ENCODE measurements at regions not wholly inside any gene's neighbourhood (a gene's known extent, or its start where the extent isn't known, plus 50 kb on each side); places are given as distances from the start of the nearest gene placed in this dataset.

- no peak for DNase-seq (ENCODE audit: low read depth in 2 of 2)
Measured at GRCh38 chr22:49483281-49483870, 344.3 kb downstream of the BRD1 start.

GRCh38 chr22:49482811-49483210 is 344.9 kb downstream of the BRD1 start:
- DNase-seq (ENCODE audit: low read depth in 2 of 2) = no peak

- no peak for DNase-seq (ENCODE audit: low read depth in 2 of 2)
Measured at GRCh38 chr22:49481659-49482399, 345.8 kb downstream of the BRD1 start.

DNA sequence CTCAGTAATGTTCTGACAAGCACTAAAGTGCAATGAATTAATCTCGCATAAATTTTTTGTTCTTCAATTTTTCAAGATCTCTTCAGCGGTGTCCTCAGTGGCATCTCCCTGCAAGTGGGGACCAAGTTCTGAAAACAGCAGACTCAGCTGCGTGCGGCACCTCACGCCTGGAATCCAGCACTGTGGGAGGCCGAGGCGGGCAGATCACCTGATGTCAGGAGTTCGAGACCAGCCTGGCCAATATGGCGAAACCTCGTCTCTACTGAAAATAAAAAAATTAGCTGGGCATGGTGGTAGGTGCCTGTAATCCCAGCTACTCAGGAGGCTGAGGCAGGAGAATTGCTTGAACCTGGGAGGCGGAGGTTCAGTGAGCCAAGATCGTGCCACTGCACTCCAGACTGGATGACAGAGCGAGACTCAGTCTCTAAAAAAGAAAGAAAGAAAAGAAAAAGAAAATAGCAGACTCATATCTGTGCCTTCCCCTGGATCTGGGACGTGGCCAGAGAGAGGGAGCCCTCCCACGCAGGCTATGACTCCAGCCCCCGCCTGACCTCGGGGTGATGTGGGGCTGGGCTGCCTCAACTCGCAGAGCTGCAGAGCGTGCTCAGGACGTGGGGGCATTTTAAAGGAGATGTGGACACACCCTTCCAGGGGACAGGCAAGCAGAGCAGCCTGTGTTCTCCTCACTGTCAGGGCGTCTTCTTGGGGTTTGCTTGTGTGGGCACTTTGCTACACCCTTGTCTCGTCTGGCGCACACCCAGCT is 346.6 kb downstream of the BRD1 start:
- no peak for DNase-seq (ENCODE audit: low read depth in 2 of 2)

DNA sequence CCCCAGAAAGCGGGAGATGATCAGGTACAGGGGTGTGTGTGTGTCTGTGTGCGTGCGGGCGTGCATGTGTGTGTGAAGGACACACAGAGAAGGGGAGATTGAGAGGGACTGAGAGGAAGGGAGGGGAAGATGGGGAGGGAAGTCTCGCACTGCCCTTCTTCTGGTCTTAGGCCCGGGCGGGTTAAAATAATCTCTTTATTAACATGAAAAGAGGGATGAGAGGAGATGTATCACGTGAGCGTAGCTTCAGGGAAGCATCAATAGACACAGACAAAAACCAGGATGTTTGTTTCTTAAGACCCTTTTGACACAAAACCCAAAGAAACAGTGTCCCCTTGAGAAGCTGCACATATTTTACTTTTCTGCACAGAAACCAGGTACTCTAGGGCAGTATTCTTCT is 347.3 kb downstream of the BRD1 start:
- DNase-seq (ENCODE audit: low read depth in 2 of 2) = no peak

GRCh38 chr22:49479566-49479965 is 348.1 kb downstream of the BRD1 start:
- DNase-seq (ENCODE audit: low read depth in 2 of 2) = no peak

DNA sequence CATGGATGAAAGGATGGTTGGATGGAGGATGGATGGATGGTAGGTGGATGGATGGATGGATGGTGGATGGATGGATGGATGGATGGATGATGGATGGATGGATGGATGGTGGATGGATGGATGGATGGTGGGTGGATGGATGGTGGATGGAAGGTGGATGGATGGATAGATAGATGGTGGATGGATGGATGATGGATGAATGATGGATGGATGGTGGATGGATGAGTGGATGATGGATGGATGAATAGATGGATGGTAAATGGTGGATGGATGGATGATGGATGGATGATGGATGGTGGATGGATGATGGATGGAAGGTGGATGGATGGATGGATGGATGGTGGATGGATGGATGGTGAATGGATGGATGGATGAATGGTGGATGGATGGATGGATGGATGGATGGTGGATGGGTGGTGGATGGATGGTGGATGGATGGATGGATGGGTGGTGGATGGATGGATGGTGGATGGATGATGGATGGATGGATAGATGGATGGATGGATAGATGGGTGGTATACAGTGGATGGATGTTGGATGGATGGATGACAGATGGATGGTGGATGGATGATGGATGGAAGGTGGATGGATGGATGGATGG is 350.8 kb downstream of the BRD1 start:
- DNase-seq (ENCODE audit: low read depth in 2 of 2) = no peak

- DNase-seq (ENCODE audit: low read depth in 2 of 2) = no peak
Measured at GRCh38 chr22:49476176-49476575, 351.5 kb downstream of the BRD1 start.

DNA sequence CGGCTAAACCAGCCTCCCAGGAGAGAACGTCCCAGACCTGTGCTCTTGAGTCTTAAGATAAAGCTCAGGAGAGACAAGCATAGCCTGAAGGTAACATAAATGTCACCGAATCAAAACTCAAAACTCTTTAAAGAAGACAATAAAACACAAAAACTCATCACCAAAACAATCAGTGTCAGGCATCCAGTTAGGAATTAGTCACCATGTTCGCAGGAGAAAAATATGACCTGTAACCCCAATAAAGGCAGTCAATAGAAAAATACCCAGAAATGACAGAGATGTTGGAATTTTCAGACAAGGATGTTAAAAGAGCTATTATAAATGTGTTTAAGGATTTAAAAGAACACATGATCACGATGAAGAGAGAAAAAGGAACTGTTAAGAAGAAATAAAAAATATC is 352.4 kb downstream of the BRD1 start:
- DNase-seq (ENCODE audit: low read depth in 2 of 2) = no peak

GRCh38 chr22:49473286-49473685 is 354.4 kb downstream of the BRD1 start:
- no peak for DNase-seq (ENCODE audit: low read depth in 2 of 2)

DNA sequence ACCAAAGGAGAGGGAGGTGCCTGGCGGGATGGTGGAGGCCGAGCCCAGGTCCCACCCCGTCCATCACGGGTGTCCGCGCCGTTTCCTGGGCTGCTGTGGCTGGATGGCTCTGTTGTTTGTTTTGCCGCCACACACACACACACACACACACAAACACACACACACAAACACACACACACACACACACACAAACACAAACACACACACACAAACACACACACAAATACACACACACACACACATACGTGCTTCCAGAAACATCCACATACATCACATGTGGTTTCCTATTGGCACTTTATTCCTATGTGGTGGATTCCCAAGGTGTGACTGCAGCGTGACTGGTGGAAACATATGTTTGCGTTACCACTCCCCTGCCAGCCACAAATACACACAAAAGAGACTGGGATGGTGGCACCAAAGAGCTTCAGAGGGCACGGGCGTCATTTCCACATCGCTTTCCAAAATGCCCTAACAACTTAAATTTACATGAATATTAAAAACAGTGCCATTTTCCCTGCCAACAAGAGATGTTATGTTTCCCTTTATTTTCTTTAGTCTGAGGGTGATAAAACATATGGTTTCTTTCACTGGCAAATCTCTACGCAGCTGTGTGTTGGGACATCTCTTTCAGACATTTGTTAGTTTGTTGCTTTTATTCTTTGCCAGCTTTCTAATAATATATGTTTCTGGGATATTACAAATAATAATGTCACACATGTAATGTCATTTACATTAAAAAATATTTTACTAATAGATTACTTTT is 356.8 kb downstream of the BRD1 start:
- no peak for DNase-seq (ENCODE audit: low read depth in 2 of 2)

GRCh38 chr22:49469896-49470740 is 357.6 kb downstream of the BRD1 start:
- no peak for DNase-seq (ENCODE audit: low read depth in 2 of 2)

DNA sequence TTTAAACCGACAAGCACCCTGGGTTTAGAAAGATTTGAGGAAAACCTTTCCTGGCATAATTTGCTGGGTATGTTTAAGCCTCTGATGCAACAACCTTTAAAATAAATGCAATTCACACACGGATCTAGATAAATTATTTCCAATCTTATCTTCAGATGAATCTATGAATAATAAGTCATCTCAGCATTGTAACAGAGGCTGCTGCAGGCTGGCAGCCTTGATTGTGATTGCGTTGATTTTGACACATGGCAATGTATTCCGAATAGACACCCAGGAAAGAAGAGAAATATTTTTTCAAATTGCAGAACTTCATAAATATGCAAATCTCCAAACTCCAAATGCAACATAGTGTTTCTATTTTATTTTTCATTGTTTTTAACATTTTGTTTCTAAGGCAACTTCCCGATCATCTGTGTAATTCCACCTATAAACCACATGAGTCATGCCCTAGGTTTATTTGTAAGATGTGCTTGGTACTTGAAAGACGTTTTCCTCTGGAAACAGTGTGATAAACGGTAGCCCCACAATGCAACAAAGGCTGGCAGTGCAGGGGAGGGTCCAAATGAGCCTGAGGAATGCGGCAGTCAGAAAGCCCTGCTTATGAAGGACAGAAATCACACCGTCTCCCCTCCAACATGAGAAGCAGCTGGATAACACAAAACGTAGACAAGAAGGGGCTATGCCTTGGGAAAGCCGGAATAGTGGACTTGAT is 359.0 kb downstream of the BRD1 start:
- no peak for DNase-seq (ENCODE audit: low read depth in 2 of 2)

DNA sequence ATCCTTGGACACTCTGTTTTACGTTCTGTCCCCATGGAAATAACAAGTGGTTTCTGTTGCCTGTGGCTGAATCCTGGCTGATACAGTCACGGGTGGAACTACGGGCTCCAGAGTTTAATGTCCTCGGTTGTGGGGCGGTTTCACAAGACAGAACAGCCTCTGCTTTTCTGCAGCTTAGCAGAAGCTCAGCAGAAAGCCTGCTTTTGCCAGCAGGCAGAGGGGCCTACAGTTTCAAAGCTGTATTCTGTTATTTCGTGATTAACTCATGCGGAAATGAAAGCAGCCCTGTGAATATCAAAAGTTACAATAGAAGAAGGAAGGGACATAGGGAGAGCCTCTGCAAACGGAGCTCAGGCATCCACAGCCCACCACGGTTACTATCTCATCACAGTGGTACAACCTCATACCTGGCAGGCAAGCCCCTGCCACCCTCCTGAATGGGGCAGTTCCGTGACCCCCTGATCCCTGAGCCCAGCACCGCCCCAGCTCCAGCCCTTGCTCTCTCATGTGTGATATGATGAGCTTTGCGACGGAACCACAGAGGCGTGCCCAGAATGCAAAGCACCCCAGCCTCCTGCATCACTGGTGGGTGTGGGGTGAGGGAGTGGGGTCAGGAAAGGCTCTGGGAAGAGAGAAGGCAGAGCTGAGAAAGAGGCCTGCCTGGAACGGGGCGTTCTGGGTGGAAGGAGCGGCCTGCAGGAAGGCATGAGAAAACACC is 360.6 kb downstream of the BRD1 start:
- DNase-seq (ENCODE audit: low read depth in 2 of 2) = no peak

GRCh38 chr22:49464037-49464436 is 363.6 kb downstream of the BRD1 start:
- DNase-seq (ENCODE audit: low read depth in 2 of 2) = no peak

DNA sequence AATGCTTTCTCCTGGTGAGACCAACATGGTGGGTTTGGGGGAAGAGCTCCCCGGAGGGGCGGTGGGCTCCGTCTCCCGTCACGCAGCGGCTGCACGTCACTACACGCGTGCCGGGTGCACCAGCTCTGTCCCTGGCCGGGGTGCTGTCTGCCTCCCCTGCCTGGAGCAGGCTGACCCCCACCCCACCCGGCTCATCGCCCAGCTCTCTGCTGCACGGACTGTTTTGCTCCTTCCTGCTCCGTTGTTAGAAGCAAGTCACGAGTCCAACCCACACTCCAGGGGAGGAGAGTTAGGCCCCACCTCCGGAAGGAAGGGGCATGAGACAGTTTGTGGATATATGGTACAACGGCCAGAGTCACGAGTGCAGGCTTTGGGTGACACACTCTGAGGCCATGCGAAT is 364.9 kb downstream of the BRD1 start:
- no peak for DNase-seq (ENCODE audit: low read depth in 2 of 2)

- no peak for DNase-seq (ENCODE audit: low read depth in 2 of 2)
Measured at GRCh38 chr22:49462291-49462690, 365.4 kb downstream of the BRD1 start.

- DNase-seq (ENCODE audit: low read depth in 2 of 2) = no peak
Measured at GRCh38 chr22:49461674-49462073, 366.0 kb downstream of the BRD1 start.

DNA sequence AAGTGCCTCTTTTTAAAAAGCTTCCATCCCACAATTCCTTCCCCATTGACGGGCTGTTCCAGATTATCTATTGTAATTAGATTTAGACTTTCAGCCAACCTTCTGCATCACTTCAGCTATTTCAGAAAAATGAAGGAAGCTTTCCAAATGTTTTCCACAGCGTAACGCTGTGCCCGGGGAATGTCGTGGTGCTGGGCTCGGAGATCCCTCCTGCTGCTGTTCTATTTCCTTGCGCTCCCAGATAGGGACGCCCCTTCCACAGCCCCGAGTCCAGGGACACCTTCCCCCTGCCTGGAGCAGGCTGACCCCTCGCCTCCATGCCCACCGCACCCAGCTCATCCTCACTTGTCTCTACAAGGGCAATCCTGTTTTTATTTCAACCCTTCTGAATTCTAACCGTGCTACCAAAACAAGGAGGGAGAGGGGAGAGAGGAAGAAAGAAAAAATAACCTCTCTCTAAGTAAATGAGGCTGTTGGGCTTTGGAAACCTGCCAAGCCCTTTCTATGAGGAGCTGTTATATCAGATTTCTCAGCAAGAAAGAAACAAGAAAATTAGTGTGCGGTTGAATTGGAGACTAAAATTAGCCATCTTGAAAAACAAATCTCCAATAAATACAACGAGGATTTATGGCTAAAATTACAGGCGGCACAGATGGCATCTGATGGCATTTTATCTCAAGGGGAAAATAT is 366.9 kb downstream of the BRD1 start:
- DNase-seq (ENCODE audit: low read depth in 2 of 2) = no peak
